ENCODE measurements at regions not wholly inside any gene's neighbourhood (a gene's known extent, or its start where the extent isn't known, plus 50 kb on each side); places are given as distances from the start of the nearest gene placed in this dataset.
"Not testable (repeated sequence)": the region's sequence is repeated elsewhere in the genome, so short reads cannot be mapped to it uniquely, and the experiment has no call there.

GRCh38 chr6:82506526-82506925 is 142.9 kb downstream of the TPBG start:
- TF ChIP-seq CTCF (IDR thresholded peaks at IDR 0.05; ENCODE audit: insufficient read depth, low read length) = no peak
- DNase-seq (ENCODE audit: low read depth) = no peak
- H3K4me3 ChIP-seq (ENCODE audit: low read depth, low read length) = no peak overlapping the region

- TF ChIP-seq CTCF (IDR thresholded peaks at IDR 0.05; ENCODE audit: insufficient read depth, low read length) = no peak
- no peak overlapping the region for H3K4me3 ChIP-seq (ENCODE audit: low read depth, low read length)
- no peak for DNase-seq (ENCODE audit: low read depth)
Observed at GRCh38 chr6:82507112-82507511, 143.5 kb downstream of the TPBG start.

DNA sequence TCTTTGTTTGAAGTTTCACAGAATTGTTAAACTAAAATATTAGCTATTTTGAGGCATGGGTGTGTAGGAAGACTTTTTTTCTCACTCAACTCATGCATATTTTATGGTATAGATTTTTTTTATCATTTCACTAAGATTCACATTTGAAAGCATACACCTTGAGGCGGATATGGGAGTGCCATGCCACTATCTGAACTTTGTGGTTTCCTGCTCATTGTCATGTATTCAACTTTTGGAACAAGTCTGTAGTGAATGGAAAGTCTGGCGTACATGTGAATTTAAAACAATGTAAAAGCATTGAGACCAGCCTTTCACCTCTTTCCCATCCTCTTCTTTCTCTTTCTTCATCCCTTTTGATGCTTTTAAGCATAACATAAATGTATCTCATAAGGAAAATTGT is 147.9 kb downstream of the TPBG start:
- DNase-seq (ENCODE audit: low read depth) = no peak
- H3K4me3 ChIP-seq (ENCODE audit: low read depth, low read length) = no peak overlapping the region
- no peak for TF ChIP-seq CTCF (IDR thresholded peaks at IDR 0.05; ENCODE audit: insufficient read depth, low read length)

DNA sequence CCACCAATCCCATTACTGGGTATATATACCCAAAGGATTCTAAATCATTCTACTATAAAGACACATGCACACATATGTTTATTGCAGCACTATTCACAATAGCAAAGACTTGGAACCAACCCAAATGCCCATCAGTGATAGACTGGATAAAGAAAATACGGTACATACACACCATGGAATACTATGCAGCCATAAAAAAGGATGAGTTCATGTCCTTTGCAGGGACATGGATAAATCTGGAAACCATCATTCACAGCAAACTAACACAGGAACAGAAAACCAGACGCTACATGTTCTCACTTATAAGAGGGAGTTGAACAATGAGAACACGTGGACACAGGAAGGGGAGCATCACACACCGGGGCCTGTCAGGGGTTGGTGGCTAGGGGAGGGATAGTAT is 154.3 kb downstream of the TPBG start:
- not testable (repeated sequence) for H3K4me3 ChIP-seq (ENCODE audit: low read depth, low read length)

GRCh38 chr6:82521369-82521768 is 157.8 kb downstream of the TPBG start:
- peak; percentile 18 for DNase-seq (ENCODE audit: low read depth)
- TF ChIP-seq CTCF (IDR thresholded peaks at IDR 0.05; ENCODE audit: insufficient read depth, low read length) = no peak
- H3K4me3 ChIP-seq (ENCODE audit: low read depth, low read length) = no peak overlapping the region

More for the DNA sequence above, 154.3 kb downstream of the TPBG start:
- not testable (repeated sequence) for DNase-seq (ENCODE audit: low read depth)

- no peak overlapping the region for H3K4me3 ChIP-seq (ENCODE audit: low read depth, low read length)
- no peak for TF ChIP-seq CTCF (IDR thresholded peaks at IDR 0.05; ENCODE audit: insufficient read depth, low read length)
- no peak for DNase-seq (ENCODE audit: low read depth)
Observed at GRCh38 chr6:82521861-82522260, 158.2 kb downstream of the TPBG start.

GRCh38 chr6:82524031-82524430 is 160.4 kb downstream of the TPBG start:
- DNase-seq (ENCODE audit: low read depth) = no peak
- H3K4me3 ChIP-seq (ENCODE audit: low read depth, low read length) = no peak overlapping the region
- TF ChIP-seq CTCF (IDR thresholded peaks at IDR 0.05; ENCODE audit: insufficient read depth, low read length) = no peak
